Posterior vena cava (tissue), 2 donors: ENCODE measurements at regions not wholly inside any gene's neighbourhood (a gene's known extent, or its start where the extent isn't known, plus 50 kb on each side); places are given as distances from the start of the nearest gene placed in this dataset.

Experiments used
- DNase-seq: peaks from one replicate; pipeline ENCODE4 v3.0.0-alpha.2; 2020; ENCODE audit warnings: low spot score
- intact Hi-C, 2 donors: fragments of 100-400 bp; cut with DNase I; formaldehyde crosslinking; loops; one replicate each; pipeline versions ENCODE4 v1.14.1 to v1.14.2; 2022 to 2023
- donor health status: DM: yes; HTN: yes; CAD: no.
- donor health status: DM: yes; HTN: yes; CAD: no.

DNA sequence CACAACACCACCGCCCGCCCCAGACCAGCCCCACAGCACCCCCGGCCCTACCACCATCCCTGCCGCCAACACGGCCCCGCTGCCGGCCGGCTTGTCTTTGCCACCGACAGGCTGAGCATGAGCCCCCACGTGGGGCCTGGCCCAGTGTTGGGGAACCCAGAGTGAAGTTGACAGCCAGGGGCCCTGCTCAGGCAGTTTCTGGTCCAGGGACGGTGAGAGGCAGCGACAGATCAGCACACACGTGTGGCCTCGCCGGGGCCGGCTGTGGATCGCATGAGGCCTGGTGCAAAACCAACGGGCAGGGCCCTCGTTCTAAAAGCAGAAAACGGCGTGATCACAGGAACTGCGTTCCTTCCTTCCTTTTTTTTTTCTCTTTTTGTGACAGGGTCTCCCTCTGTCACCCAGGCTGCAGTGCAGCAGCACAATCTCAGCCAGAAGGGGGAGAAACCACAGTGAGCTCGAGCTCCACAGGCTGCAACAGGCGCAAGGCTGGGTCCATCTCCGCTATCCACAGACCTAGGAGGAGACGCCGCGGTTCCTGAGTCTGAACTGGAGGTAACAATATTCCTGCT is 50.5 kb upstream of the FBRSL1 start:
- DNase-seq = no peak
- intact Hi-C loops = no loop called here

DNA sequence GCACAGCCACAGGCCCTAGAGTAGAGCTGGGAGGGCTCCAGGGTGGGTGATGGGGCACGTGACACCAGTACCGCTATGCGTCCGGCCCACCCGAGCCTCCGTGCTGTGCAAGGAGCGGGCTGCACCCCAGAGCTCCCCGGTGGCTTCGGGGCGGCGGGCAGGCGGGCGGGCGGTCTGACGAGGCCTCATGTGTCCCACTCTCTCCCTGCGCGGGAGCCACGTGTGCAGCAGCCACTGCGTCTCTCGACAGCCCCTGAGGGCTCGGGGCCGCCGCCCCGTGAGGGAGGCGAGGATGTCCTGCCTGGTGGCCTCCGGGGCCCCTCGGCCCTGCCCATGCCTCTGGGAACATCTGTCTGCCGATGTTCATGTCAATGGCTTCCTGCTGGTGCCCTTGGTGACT is 51.2 kb upstream of the FBRSL1 start:
- no peak for DNase-seq
- intact Hi-C loops = no loop called here

DNA sequence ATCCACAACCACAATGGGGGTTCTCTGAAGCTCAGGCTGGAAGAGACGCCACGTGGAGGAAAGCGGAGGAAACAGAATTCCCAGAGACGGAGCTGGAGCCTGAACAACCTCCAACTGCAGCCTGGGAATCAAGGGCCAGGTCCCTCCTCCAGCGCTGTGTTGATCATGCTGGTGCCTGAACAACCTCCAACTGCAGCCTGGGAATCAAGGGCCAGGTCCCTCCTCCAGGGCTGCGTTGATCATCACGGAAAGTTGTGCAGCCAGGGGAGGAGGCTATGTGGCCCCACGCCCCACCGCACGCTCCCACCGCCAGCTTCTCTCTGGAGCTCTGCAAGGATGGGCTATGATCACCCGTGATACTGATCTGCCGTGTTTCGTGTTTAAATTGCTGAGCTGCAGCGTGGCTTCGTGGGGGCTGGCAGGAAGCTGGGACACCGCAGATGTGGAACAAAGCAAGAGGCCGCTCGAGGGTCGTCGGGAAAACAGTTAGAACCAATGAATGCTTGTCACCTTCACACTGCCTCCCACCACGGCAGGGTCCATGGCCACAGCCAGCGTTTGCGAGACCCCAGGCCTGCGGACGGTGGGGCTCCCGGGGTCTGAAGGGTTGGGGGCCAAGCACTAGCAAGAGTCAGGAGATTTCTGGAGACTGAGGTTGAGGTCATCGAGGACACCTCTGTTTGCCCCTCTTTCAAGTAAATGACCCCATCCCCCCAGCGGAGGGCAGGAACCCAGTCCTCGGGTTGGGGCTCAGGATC is 51.8 kb upstream of the FBRSL1 start:
- no peak for DNase-seq
- intact Hi-C loops = no loop called here

DNA sequence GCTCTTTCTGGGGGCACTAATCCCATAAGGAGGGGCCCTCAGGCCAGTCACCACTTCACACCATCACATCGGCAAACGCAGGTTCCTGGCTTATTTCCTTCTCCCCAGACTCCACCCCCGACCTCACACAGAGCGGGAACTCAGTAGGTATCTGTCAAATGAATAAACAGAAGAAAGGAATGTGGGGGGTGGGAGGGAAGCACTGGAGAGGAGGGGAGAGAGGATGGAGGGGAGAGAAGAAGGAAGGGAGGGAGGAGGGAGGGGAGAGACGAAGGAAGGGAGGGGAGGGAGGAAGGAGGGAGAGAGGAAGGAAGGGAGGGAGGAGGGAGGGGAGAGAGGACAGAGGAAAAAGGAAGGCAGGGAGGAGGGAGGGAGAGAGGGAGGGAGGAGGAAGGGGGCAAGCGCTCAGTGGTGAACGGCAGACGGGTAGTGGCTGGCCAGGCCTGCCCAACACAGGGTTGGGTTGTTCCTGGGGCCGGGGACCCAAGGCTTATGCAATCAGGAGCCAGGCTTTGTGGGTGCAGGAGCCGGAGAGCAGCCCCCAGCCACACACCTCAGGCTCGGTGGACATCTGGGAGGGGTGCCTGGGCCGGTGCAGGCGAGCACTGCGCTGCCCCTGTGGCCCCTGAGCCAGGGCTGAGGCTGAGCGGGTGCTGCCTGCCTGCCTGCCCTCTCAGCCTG is 52.6 kb upstream of the FBRSL1 start:
- intact Hi-C loops = no loop called here
- no peak for DNase-seq

- no peak for DNase-seq
- intact Hi-C loops = no loop called here
Measured at GRCh38 chr12:132436791-132437251, 53.1 kb upstream of the FBRSL1 start.

DNA sequence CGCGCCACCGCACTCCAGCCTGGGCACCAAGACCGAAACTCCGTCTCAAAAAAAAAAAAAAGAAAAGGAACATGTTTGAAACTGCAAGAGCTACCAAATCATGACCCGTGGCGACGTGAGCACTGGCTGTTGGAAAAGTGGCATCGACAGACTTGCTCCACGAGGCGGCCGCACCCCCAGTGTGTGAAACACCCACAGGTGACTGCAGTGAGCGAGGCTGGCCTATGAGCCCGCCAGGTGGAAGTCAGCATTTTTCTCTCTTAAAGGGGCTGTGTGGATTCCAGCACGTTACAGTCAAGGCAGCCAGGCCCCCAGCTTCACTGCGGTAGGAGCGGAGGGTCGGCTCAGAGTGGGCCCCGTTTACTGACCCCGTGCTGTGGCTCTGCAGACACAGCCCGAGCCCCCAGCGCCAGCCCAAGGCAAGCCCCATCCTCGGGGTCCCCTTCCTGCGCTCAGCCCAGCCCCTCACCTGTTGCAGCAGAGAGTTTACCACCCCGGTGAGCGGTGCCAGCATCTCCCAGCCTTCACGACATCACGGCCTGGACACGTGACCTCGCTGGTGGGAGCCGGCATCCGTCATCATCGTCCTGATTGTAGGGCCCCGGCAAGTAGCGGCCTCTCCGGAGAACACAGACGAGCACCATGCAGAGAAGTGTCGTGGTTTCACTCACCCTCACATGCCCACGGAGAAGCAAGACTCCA is 54.3 kb upstream of the FBRSL1 start:
- intact Hi-C loops = no loop called here
- no peak for DNase-seq

DNA sequence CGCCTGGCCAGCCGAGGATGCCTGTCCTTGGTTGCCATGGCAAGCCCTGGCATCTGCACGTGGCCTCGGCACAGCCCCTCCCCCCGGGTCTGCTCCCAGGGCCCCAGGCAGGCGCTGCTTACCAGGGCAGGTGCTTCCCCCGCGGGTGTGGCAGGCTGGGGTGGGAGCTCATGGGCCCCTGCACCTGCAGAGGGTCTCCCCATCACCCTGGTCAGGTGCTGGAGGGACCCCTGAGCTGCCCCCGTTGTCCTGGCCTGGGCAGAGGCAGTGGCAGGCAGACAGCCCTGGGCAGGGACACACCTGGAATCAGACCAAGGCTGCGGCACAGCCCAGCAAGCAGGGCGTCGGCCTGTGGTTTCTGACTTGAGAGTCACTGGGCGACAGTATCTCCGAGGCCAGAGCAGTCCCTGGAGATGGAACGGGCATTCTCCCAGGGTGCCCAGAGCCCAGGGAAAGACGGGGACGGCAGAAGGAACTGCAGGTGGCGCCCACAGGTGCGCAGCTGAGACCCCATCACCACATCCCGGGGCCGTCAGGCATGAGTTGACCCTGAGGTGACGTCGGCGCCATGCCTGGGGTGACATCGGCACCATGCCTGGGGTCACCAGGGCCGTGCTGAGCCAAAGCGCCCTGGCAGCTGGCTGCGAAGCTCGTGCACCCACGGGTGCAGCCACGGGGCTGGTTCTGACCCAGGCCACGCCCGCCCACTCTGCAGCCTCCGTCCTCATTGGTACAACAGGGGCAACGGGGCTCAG is 56.1 kb upstream of the FBRSL1 start:
- intact Hi-C loops = no loop called here
- DNase-seq = no peak

- intact Hi-C loops = no loop called here
- no peak for DNase-seq
Measured at GRCh38 chr12:132432721-132433577, 57.0 kb upstream of the FBRSL1 start.

DNA sequence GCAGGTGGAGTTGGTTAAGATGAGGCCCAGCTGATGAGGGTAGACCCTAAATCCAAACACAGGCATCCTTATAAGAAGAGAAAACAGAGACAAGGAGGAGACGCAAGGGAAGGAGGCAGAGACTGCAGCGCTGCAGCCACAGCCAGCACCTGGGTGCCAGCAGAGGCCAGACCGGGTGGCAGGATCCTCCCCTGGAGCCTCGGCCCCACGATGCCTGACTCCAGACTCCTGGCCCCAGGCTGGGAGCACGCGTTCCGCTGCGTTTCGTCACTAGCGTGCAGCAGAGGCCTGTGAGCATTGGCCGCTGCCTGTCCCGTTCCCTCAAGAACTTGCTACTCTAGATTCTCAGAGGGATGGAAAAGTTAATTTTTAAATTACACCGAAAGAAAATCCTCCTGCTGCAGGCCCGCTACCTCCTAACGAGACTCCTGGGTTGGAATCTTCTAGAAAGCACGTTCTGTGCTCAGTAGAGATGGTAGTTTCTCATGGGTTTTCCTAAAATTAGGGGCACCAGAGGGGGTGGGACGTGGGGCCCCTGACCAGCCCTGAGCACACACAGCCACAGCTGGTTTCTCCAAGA is 57.7 kb upstream of the FBRSL1 start:
- no peak for DNase-seq
- intact Hi-C loops = no loop called here

DNA sequence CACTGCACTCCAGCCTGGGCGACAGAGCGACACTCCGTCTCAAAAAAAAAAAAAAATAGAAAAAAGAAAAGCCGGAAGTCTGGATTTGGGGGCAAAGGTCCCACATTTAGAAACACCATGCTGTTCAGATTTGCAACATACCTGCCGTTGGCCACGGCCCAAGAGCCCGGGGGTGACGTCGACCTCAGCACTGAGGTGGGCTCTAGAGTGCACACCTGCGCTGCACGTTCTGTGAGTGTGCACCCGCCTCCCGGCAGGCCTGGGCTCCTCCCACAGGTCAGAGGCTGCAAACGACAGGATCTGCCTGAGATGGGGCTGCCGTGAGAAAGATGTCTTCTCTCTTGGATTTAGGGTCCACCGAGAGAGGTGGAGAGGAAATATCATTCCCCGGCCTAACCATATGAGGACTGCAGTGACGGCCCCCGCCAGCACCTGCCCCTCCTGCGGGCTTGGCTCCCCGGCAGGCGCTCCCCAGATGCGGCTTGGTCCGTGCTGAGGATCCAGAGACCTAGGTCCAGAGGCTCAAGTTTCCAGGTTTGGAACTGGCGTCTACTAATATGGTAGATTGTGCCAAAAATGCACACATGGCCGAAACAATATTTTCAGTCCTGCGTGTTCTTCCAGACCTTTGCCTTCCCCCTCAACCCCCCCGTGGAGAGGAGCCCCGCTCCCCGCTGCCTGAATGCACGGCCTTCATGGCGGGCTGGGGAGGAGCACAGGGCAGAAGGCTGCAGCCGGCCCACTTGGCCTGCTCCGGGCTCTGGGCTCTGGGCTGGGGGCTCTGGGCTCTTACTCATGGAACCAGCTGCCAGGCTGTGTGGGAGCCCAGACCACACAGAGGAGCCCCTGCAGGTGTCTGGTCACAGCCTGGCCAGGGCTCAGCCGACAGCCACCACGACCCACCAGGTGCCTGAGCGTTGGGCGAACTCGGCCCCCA is 58.8 kb upstream of the FBRSL1 start:
- DNase-seq = no peak
- intact Hi-C loops = no loop called here

GRCh38 chr12:132429946-132430643 is 59.9 kb upstream of the FBRSL1 start:
- DNase-seq = no peak
- intact Hi-C loops = loop anchor here in 1 of 2 donors (10.0 kb wide), 1 partner anchor 95 kb away; no protein-coding TSS in a partner anchor

DNA sequence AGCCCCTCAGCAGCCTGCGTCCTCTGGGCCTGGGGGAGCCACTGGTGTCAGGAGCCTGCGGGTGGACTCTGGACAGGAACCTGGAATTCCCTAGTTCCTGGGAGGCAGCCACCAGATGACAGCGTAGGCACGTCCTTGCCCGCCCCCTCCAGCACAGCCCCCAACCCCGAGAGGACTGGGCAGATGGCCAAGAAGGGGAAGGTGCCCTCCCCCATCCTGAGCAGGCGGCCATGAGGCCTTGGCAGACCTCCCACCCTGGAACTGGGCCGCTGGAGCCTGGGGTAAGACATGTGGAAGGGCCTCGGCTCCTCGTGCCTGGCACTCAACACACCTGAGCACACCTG is 60.4 kb upstream of the FBRSL1 start:
- intact Hi-C loops = loop anchor here in 1 of 2 donors (10.0 kb wide), 1 partner anchor 95 kb away; no protein-coding TSS in a partner anchor
- DNase-seq = no peak

DNA sequence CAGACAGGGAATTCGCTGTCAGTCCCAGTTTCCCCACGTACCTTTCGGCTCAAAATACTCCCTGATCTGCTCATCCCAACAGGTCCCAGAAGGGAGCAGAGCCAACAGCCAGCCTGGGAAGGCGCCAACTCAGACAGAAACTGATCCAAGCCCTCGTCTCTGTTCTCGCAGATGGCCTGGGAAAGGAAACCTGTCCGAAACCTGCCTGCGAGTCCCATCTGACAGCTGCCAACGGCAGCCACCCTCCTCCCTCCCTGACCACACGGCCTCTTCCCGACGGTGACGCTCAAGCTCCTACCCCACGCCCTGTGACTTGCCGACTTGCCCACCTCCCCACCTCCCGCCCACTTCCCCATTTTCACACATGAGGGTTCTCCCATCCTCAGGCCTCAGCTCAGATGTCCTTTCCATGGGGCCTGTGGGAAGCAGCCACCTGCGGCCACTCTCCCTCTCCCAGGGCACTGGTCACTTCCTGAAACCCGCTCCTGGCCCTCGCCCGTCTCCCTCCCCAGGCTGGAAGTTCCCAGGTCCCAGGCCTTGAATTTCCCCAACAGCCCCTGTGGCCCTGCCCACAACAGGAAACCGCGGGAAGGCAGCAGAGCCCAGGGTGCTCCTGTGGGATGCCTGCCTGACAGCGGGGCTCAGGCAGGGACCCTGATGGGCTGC is 60.9 kb upstream of the FBRSL1 start:
- intact Hi-C loops = loop anchor here in 1 of 2 donors (10.0 kb wide), 1 partner anchor 96 kb away; no protein-coding TSS in a partner anchor
- no peak for DNase-seq

- DNase-seq = no peak
- intact Hi-C loops = loop anchor here in 1 of 2 donors (10.0 kb wide), 1 partner anchor 97 kb away; no protein-coding TSS in a partner anchor
Measured at GRCh38 chr12:132427999-132428935, 61.7 kb upstream of the FBRSL1 start.
